ENCODE measurements at regions not wholly inside any gene's neighbourhood (a gene's known extent, or its start where the extent isn't known, plus 50 kb on each side); places are given as distances from the start of the nearest gene placed in this dataset.
"Not testable (repeated sequence)": the region's sequence is repeated elsewhere in the genome, so short reads cannot be mapped to it uniquely, and the experiment has no call there.

GRCh38 chr11:96567176-96567575 is 177.4 kb downstream of the JRKL start:
- intact Hi-C loops (cut with DNase I): no loop called here
- no peaks in the 10 kb centered on the region for H3K9me3 ChIP-seq
- no peak for TF ChIP-seq CTCF (IDR thresholded peaks at IDR 0.05)
- H3K27me3 ChIP-seq: no peaks in the 10 kb centered on the region
- peak overlapping the region; percentile 2 for H3K4me3 ChIP-seq
- ATAC-seq: no peak
- DNase-seq: no peak
- H3K27ac ChIP-seq: no peak overlapping the region
- H3K4me1 ChIP-seq: no peaks in the 10 kb centered on the region
- H3K36me3 ChIP-seq: no peaks in the 10 kb centered on the region

GRCh38 chr11:96567667-96568066 is 177.9 kb downstream of the JRKL start:
- Histone ChIP-seq H3K27me3 (no peaks in the 10 kb centered on the region), H3K36me3 (no peaks in the 10 kb centered on the region), H3K27ac (no peak overlapping the region), H3K9me3 (no peaks in the 10 kb centered on the region), H3K4me3 (no peak overlapping the region), H3K4me1 (no peaks in the 10 kb centered on the region)
- no peak for TF ChIP-seq CTCF (IDR thresholded peaks at IDR 0.05)
- DNase-seq (no peak), ATAC-seq (no peak)
- intact Hi-C loops (cut with DNase I): no loop called here

- H3K4me1 ChIP-seq: no peaks in the 10 kb centered on the region
- H3K27me3 ChIP-seq: no peaks in the 10 kb centered on the region
- intact Hi-C loops (cut with DNase I): no loop called here
- H3K36me3 ChIP-seq: no peaks in the 10 kb centered on the region
- no peak for ATAC-seq
- H3K9me3 ChIP-seq: no peaks in the 10 kb centered on the region
- H3K4me3 ChIP-seq: no peak overlapping the region
- TF ChIP-seq CTCF (IDR thresholded peaks at IDR 0.05): no peak
- no peak overlapping the region for H3K27ac ChIP-seq
- DNase-seq: no peak
Observed at GRCh38 chr11:96576383-96576782, 186.6 kb downstream of the JRKL start.

DNA sequence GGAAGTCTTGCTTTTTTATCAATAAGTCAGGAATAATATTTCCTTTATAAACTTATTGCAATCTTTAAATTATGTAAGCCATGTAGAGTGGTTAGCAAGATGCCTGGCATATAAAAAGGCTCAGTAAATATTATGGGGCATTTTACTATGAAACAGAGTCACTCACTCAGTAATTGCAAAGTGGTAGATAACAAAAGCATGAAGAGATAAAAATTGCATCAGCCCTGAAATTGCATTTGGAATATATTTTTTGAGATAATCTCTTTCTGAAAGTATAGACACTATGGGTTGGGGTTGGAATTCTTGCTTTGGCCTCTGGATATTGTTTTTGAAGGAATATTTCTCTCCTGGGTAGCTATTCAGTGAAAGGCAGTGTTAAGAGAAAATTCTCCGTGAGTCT is 188.6 kb downstream of the JRKL start:
- intact Hi-C loops (cut with DNase I): no loop called here
- no peaks in the 10 kb centered on the region for H3K4me1 ChIP-seq
- no peaks in the 10 kb centered on the region for H3K27me3 ChIP-seq
- no peaks in the 10 kb centered on the region for H3K9me3 ChIP-seq
- ATAC-seq: no peak
- H3K36me3 ChIP-seq: no peaks in the 10 kb centered on the region
- no peak overlapping the region for H3K4me3 ChIP-seq
- no peak for TF ChIP-seq CTCF (IDR thresholded peaks at IDR 0.05)
- no peak for DNase-seq
- no peak overlapping the region for H3K27ac ChIP-seq

- no peaks in the 10 kb centered on the region for H3K27me3 ChIP-seq
- H3K4me1 ChIP-seq: no peaks in the 10 kb centered on the region
- ATAC-seq (no peak), DNase-seq (no peak)
- TF ChIP-seq CTCF (IDR thresholded peaks at IDR 0.05): no peak
- intact Hi-C loops (cut with DNase I): no loop called here
- no peak overlapping the region for H3K27ac ChIP-seq
- H3K4me3 ChIP-seq: no peak overlapping the region
- H3K36me3 ChIP-seq: no peaks in the 10 kb centered on the region
- H3K9me3 ChIP-seq: no peaks in the 10 kb centered on the region
Observed at GRCh38 chr11:96579656-96580055, 189.8 kb downstream of the JRKL start.

DNA sequence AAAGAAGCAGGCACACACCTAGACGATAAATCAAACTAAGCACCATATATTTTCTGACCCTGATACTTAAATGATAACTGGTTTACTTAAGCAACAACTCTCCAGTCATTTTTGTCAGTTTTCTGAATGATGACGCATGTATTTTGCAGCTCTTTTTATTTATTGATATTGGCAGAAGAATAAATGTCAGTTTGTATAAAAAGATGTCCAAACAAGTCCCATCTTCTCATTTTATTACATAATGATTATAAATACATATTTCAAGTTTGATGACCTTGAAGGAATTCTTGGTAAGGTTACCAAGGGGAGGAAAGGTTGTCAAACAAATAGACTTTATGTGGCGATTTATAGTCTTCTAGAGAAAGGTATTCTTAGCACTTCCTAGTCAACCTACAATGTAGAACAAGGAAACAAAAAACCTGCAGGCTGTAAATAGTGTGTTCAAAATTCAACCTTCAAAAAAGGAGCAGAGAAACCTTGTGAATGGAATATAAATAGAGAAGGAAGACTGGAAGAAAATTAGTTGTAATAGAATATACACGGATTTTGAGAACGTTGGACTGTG is 190.7 kb downstream of the JRKL start:
- Histone ChIP-seq H3K4me1 (no peaks in the 10 kb centered on the region), H3K36me3 (no peaks in the 10 kb centered on the region), H3K9me3 (no peaks in the 10 kb centered on the region), H3K4me3 (no peak overlapping the region), H3K27ac (no peak overlapping the region), H3K27me3 (no peaks in the 10 kb centered on the region)
- ATAC-seq: no peak
- intact Hi-C loops (cut with DNase I): no loop called here
- no peak for TF ChIP-seq CTCF (IDR thresholded peaks at IDR 0.05)
- no peak for DNase-seq

DNA sequence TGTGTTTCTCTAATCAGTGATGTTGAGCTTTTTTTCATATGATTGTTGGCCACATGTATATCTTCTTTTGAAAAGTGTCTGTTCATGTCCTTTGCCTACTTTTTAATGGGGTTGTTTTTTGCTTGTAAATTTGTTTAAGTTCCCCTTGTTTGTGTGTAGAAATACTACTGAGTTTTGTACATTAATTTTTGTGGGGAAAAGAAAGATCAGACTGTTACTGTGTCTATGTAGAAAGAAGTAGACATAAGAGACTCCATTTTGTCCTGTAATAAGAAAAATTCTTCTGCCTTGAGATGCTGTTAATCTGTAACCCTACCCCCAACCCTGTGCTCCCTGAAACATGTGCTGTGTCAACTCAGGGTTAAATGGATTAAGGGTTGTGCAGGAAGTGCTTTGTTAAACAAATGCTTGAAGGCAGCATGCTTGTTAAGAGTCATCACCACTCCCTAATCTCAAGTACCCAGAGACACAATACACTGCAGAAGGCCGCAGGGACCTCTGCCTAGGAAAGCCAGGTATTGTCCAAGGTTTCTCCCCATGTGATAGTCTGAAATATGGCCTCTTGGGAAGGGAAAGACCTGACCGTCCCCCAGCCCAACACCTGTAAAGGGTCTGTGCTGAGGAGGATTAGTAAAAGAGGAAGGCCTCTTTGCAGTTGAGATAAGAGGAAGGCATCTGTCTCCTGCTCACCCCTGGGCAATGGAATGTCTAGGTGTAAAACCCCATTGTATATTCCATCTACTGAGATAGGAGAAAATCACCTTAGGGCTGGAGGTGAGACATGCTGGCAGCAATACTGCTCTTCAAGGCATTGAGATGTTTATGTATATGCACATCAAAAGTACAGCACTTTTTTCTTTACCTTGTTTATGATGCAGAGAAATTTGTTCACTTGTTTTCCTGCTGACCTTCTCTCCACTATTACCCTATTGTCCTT is 196.4 kb downstream of the JRKL start:
- intact Hi-C loops (cut with DNase I); H3K9me3 ChIP-seq; DNase-seq; H3K36me3 ChIP-seq; H3K4me1 ChIP-seq; ATAC-seq; H3K4me3 ChIP-seq; H3K27me3 ChIP-seq; H3K27ac ChIP-seq: not testable (repeated sequence)

DNA sequence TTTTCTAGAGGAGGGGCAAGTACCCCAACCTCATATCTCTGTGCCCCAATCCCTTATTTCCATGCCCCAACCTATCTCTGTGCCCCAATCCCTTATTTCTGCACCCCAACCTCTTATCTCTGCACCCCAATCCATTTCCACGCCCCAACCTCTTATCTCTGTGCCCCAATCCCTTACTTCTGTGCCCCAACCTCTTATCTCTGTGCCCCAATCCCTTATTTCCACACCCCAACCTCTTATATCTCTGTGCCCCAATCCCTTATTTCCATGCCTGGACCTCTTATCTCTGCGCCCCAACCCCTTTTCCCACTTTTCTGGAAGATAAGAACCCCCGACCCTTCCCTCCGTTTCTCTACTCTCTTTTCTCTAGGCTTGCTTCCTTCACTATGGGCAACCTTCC is 199.0 kb downstream of the JRKL start:
- H3K4me3 ChIP-seq; H3K27ac ChIP-seq; H3K36me3 ChIP-seq; ATAC-seq; intact Hi-C loops (cut with DNase I); H3K4me1 ChIP-seq; H3K9me3 ChIP-seq; H3K27me3 ChIP-seq; DNase-seq: not testable (repeated sequence)

Measured in upper lobe of right lung (tissue), 1 donor.